A673 (cell line): ENCODE measurements at regions not wholly inside any gene's neighbourhood (a gene's known extent, or its start where the extent isn't known, plus 50 kb on each side); places are given as distances from the start of the nearest gene placed in this dataset.

ENCODE experiments used
- EZH2 ChIP-seq: fragments of 200-600 bp; sonication (generic); IDR thresholded peaks from 2 replicates; pipeline ENCODE4 v1.6.1; 2017; ENCODE audit warnings: borderline replicate concordance, low read depth, mild to moderate bottlenecking, mixed read lengths, antibody characterized with exemption, low read length; ENCODE audit not compliant: poor library complexity, severe bottlenecking
- TF ChIP-seq, protein P1 (sequence below): fragments of 300-800, 200-600 bp; sonication (generic); conservative IDR thresholded peaks from 2 replicates; pipeline ENCODE4 v1.5.1; 2017; ENCODE audit warnings: low read depth, mild to moderate bottlenecking, antibody characterized with exemption, low read length, moderate library complexity, mixed read lengths

DNA sequence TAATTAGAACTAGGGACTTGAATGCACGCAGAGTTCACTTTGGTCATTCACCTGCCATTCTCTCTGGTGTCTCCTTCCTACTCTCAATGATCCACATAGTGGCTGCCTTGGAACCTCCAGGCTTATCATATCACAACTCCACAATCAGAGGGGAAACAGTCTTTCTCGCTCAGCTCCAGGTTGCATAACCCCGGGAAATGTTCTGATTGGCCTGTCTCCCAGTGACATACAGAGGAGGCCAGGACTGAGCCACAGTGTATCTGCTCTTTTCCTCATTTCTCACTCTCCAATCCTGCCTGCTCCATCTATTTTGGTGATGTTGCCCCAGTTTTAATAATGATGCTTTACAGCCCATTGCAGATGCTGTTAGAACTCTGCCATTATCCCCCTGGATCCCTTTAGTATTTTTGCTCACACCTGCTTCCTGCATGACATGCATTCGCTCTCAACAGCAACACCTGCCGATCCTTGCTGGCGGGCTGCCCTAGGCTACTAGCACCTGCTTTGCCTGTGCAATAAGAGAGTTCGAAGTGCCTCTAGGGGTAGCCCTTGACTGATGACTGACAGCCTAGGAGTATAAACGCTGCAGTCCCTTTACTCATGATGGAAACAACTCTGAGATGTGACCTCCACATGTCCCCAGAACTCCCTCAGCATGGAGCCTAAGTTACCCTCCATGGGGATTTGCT, 211.3 kb upstream of the RPS6KA3 start:
- TF ChIP-seq, protein P1, sequence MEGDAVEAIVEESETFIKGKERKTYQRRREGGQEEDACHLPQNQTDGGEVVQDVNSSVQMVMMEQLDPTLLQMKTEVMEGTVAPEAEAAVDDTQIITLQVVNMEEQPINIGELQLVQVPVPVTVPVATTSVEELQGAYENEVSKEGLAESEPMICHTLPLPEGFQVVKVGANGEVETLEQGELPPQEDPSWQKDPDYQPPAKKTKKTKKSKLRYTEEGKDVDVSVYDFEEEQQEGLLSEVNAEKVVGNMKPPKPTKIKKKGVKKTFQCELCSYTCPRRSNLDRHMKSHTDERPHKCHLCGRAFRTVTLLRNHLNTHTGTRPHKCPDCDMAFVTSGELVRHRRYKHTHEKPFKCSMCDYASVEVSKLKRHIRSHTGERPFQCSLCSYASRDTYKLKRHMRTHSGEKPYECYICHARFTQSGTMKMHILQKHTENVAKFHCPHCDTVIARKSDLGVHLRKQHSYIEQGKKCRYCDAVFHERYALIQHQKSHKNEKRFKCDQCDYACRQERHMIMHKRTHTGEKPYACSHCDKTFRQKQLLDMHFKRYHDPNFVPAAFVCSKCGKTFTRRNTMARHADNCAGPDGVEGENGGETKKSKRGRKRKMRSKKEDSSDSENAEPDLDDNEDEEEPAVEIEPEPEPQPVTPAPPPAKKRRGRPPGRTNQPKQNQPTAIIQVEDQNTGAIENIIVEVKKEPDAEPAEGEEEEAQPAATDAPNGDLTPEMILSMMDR, result no peak
- TF ChIP-seq EZH2, result no peak
